GM12892 (cell line): ENCODE measurements at regions not wholly inside any gene's neighbourhood (a gene's known extent, or its start where the extent isn't known, plus 50 kb on each side); places are given as distances from the start of the nearest gene placed in this dataset.

Experiments
- POLR2A ChIP-seq: IDR thresholded peaks from 2 replicates; pipeline ENCODE4 v1.6.1; 2011; ENCODE audit warnings: low read depth, low read length, control low read depth
- POLR2AphosphoS5 ChIP-seq: IDR thresholded peaks from 2 replicates; pipeline ENCODE4 v1.6.1; 2011; ENCODE audit warnings: low read depth, low read length, control low read depth

DNA sequence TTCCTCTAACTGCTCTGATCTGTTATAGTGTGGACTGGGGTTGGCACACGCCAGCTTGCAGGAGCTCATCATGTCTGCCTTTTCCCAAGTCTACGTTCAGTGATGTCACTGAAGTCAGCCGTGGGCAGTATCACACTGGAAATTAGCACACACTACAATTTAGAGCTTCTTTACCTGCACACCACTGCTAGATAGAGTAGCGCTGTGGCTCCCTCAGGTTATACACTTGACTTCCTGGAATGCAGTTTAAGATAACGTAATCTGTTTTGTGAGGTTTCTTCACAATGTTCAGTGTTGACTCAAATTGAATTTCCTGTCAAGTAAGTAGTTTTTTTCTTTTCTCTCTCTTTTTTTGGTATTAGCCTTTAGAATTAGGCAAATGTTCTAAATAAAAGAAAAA, 487.2 kb downstream of the DCDC2C start:
- no peak for TF ChIP-seq POLR2AphosphoS5
- TF ChIP-seq POLR2A, result no peak
